ENCODE measurements at regions not wholly inside any gene's neighbourhood (a gene's known extent, or its start where the extent isn't known, plus 50 kb on each side); places are given as distances from the start of the nearest gene placed in this dataset.

GRCh38 chr7:86431761-86432160 lies 211.9 kb upstream of the GRM3 start:
- TF ChIP-seq CTCF (optimal IDR thresholded peaks at IDR 0.05 in 1 of 3, IDR thresholded peaks at IDR 0.05 in 1 of 3, conservative IDR thresholded peaks at IDR 0.05 in 1 of 3; ENCODE audit: extremely low read depth in 1 of 3, insufficient read depth in 2 of 3, low read length in 3 of 3): no peak
- no peak for TF ChIP-seq EZH2 (IDR thresholded peaks at IDR 0.05; ENCODE audit: low read length)

All from keratinocyte (primary cell).